ELF-1 (cell line): ENCODE measurements at regions not wholly inside any gene's neighbourhood (a gene's known extent, or its start where the extent isn't known, plus 50 kb on each side); places are given as distances from the start of the nearest gene placed in this dataset.
A peak's percentile ranks its signal among the peaks of the same experiment; 100 is the strongest.

Source experiments
- DNase-seq: peaks from one replicate; pipeline ENCODE4 v3.0.0-alpha.2; 2016; ENCODE audit warnings: low read depth, low spot score

DNA sequence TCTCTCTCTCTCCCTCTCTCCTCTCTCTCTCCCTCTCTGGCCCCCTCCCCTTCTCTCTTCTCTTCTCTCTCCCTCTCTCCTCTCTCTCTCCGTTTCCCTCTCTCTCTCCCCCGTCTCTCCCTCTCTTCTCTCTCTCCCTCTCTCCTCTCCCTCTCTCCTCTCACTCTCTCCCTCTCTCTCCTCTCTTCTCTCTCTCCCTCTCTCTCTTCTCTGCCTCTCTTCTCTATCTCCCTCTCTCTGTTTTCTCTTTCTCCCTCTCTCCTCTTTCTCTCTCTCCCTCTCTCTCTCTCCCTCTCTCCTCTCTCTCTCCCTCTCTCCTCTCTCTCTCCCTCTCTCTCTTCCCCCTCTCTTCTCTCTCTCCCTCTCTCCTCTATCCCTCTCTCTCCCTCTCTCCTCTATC, 98.3 kb upstream of the FGF3 start:
- DNase-seq: no peak

DNA sequence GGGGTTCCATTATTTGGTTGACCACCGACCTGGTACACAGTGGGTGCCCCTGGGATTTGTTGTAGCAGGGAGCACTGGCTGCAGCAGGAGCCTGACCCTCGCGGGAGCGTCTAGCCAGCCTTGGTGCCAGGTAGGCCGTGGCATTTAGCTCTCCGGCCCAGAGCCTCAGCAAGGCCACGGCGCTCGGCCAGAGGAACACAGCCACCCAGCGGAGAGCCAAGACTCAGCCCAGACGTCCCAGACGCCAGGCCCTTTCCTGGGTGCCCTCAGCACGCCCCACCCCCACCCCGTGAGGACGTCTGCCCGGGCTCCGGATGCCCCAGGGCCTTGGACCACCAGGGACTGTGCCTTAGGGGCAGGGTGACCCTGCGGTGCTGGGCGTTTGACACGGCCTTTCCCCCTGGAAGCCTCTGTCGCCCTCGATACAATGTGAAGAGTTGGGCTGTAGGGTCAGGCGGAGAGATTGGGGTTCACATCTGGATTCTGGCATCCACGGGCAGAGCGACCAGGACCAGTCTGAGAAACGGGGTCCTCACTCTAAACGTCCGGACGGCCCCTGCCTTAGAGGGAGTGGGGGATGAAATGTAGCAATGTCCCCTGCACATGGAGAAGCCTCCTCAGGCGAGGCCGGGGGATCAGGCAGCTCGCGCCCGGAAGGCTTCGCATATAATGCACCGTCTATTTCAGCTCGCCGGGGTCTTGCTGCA, 99.2 kb upstream of the FGF3 start:
- DNase-seq: no peak

DNA sequence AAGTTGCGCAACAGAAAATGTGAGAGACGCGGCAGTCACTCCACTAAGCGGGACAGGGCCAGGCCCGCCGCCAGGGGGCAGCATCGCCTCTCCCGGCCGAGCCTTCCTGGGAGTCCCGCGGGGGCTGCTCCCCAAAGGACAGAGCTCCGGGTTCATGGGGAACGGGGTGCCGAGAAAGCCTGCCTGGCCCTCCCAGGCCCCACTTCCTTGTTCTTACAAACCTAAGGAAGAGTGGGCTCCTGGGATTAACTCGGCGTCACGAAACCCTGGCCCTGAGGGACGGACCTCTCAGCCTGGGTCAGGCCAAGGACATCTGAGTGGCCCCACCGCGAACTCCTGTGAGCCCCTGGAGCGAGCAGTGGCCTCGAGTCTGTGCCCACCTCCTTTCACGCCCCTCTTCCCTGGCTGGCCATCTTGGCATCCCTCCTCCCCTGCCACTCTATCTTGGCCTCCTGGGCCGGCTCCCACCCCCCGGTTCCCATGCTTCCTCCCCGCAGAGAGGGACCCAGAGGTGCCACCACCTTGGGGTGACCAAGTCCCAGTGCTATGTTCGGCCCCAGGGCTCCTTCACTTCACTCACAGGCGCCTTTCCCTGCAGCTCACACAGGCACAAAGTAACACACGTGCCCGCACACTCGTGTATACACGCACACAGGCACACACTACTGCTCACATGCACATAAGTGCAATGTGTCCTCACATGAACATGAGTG, 99.9 kb upstream of the FGF3 start:
- DNase-seq: peak; percentile 88

DNA sequence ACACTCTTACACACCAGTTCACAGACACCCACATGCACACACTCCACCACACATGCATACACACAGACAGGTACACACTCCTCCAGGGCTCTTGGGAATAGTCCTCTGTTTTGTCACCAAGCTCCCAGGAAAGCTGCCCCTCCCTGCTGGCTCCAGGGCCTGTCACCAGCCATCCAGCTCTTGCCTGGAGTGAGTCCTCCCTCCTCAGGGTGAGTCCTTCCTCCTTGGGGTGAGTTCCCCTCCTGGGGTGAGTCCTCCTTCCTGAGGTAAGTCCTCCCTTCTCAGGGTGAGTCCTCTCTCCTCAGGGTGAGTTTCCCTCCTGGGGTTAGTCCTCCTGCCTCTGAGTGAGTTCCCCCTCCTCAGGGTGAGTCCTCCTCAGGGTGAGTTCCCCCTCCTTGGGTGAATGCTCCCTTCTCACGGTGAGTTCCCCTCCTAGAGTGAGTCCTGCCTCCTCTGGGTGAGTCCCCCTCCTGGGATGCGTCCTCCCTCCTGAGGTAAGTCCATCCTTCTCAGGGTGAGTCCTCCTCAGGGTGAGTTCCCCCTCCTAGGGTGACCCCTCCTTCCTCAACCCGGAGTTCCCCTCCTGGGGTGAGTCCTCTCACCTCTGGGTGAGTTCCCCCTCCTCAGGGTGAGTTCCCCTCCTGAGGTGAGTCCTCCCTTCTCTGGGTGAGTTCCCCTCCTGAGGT, 100.6 kb upstream of the FGF3 start:
- DNase-seq: no peak

DNA sequence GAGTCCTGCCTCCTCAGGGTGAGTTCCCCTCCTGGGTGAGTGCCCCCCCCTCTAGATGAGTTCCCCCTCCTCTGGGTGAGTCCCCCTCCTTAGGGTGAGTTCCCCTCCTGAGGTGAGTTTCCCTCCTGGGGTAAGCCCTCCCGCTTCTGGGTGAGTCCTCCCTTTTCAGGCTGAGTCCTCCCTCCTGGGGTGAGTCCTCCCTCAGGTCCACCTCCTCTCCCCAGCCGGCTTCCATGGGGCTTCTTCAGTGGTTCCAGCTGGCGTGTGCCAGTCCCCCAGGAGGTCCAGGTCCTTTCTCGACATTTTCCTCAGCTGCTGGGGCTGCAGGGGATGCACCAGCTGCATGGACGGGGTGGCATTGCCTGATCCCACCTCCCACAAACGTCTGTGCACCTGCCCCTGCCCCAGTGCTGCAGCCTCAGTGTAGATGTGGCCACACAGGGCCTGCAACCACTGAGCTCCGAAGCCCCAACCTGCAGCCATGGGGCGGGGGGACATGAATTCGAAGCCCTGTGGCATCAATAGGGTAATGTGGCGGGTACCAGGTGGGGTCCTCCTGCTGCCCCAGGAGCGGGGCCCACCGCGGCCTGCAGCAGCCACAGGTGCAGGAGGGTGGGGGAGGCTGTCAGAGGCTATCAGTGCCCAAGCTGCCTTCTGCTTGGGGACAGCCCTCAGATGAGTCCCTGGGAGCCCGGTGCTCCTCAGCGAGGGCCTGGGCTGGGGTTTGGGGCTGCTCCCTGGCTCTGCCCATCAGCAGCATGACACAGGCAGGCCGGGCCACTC, 101.3 kb upstream of the FGF3 start:
- DNase-seq: no peak

DNA sequence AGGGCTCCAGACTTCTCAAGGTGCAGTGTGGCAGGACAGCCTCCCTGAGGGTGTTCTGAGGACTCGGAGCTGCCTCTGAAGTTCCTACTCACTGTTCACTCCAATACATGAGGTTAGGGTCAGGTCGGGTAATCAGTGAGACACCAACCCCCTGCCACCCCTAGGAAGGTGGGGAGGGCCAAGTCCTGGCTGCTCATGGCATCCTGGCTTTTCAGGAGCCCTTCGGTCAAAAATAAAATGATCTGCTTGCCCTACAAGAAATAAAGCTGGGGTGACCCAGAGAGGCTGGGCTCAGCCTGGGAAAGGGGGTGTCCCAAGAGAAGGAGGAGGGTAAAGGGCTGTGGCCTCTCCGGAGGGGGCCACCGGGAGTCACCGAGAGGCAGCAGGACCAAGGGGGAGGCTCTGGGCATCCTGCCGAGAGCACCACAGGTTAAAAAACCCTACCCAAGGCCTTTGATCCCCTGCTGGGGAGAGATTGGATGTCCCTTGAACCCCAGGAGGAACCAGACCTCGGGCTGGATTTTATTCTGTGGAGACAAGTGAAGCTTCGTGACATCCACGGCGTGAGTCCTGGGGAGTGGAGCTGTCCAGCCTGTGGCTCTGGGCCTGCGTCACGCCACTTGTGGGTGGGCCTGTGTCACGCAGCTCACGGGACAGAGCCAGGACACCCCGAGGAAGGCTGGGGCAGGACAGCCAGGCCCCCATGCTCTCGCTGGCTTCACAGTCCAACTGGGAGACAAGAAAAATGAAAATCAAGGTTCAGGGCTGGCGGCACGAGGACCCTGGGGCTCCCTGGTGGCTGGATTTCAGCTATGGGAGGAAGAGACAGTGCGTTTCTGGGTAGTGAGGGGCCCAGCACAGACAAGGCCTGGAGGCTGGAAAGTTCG, 102.2 kb upstream of the FGF3 start:
- DNase-seq: no peak

DNA sequence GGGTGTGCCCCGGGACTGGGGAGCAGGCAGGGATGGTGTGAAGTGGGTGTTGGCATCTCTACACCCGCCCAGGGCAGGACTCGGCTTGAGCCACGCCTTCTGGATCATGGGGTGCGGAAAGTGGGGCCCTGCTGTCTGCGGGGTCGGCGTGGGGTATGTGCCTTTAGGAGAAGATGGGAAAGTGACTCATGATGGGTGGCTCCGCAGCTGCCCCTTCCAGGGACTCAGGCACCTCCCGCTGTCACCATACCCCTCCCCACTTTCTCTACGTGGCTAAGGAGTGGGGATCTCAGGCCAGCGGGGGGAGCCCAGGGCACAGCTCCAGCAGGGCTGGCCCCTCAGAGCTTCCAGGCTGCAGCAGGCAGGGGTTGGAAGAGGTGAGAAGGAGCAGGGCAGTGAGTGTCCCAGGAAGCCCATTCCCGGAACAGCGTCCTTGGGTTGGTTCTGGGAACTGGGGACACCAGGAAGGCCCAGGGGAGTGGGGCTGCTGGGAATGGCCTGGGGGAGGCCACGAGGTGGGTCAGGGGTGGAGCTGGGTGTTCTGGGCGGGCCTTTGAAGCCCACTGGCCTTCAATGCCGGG, 102.9 kb upstream of the FGF3 start:
- DNase-seq: no peak

DNA sequence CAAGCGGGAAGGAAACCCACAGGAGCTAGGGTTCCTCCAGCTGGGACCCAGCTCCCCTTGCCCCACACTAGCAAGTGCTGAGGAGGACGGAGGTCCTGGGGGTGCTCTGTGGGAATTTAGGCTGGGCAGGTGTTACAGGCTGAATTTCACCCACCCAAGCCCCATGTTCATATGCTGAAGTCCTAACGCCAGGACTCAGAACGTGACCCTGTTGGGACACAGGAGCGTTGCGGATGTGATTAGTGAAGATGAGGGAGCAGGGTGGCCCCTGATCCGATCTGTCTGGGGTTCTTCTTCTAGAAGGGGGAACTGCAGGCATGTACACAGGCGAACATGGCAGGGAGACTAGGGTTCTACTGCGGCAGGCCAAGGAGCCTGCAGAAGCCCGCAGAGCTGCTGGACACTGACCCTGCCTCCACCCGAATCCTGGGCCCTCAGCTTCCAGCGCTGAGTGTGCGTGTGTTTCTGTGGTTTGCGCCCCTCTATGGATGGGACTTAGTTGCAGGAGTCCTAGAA, 103.4 kb upstream of the FGF3 start:
- no peak for DNase-seq

DNA sequence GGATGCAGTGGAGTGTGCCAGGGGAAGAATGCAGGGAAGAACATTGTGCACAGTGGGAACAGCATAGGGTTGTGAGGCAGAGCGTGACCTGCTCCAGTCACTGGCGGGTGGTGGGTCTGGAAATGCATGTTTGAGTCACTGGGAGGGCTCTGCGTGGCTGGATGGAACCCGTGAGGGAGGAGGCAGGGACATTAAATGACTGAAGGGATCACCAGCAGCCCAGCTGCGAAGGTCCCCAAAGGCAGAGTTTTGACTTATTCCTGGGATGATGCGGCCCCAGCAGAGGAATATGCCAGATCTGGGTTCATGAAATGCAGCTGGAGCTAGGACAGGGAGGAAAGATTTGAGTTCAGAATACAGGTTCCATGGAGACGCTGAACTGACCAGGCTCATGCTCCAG, 104.0 kb upstream of the FGF3 start:
- no peak for DNase-seq

DNA sequence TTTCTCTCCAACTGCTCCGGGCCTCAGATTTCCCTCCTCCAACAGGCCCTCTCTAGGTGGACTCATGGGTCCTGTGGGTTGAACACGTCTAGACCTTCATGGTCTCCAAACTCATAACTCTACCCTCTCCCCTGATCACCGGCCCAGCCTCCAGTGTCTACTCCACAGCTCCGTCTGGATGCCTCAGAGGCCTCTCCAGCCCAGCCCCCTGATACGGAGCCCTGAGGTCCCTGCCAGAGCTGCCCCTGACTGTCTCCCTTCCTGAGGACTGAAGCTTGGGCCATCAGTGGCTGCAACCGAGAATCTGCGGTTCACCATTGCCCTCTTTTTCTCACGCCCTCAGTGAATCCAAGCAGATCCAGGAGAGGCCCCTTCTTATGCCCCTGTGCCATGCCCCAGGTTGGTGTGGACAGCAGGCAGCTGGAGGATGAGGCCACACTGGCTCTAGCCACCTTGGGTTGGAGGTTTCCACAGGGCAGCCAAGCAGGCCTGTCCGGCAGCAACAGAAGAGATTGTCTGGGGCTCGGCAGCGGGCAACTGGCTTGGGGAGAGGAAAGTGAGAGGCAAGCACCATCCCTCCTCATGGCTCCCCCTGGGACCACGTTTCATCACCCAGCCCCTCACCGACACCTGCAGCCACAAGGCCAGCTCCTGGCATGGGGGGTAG, 104.6 kb upstream of the FGF3 start:
- no peak for DNase-seq

DNA sequence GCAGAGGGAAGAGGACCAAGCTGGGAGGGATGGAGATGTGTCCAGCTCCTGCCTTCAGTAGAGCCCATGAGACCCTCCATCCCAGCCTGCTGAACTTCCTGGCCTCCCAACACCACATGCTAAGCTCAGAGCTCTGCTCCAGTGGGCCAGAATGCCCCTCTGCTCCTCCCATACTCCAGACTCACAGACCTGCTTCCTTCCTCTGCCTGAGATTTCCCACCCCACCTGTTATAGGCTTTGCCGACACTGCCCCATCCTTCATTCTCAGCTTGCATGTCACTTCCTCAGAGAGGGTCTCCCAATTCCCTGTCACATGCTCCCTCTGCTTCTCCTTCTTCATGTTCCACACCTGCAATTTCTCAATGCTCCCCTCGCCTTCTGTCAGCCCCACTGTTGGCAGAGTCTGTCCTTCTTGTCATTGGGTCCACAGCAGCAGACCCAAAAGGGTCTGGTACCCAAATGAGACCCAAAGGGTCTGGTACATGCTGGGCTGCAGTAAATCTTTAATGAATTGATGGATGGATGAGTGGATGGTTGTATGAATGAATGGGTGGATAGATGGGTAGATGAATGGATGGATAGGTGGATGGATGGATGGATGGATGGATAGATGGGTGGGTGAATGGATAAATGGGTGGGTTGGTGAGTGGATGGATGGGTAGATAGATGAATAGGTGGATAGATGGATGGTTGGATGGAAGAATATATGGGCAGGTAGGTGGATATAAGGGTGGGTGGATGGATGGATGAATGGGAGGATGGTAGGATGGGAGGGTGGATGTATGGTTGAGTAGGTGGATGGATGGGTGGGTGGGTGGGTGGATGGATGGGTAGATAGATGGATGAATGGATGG, 105.3 kb upstream of the FGF3 start:
- no peak for DNase-seq

DNA sequence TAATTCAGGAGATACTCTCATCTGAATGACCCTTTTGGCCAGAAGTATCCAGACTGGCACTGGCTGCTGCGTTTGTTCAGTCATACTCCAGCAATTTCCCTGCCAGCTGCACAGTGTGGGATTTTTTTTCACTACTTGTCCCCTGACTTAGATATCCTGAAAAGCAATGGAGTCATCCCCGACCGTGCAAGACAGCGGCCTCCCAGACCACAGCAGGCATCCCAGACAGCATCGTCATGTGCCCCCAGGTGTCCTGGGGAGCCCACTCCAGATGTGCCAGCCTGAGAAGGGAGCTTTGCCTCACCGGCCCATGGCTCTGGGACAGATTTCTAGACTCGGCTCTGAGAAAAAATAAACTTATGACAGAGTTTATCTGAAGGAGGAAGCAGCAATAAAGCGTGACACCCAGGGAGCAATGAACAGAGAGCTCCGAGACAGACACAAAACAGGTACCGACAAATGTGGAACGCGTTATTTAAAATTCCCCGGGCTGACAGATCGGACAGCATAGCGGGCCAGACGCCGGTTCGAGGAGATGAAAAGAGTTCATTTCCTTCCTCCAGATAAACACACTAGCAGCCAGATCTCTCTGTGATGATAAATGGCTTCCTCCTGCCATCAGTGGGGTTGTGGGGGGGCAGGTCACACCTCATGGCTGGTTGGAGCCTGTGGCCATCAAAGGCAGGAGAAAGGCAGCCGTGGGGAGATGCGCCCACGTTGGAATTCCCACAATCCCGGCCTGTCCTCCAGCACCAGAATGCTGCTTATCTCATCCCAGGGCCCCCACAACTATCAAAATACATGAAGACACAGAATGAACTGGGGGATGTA, 106.4 kb upstream of the FGF3 start:
- DNase-seq: peak; percentile 67

DNA sequence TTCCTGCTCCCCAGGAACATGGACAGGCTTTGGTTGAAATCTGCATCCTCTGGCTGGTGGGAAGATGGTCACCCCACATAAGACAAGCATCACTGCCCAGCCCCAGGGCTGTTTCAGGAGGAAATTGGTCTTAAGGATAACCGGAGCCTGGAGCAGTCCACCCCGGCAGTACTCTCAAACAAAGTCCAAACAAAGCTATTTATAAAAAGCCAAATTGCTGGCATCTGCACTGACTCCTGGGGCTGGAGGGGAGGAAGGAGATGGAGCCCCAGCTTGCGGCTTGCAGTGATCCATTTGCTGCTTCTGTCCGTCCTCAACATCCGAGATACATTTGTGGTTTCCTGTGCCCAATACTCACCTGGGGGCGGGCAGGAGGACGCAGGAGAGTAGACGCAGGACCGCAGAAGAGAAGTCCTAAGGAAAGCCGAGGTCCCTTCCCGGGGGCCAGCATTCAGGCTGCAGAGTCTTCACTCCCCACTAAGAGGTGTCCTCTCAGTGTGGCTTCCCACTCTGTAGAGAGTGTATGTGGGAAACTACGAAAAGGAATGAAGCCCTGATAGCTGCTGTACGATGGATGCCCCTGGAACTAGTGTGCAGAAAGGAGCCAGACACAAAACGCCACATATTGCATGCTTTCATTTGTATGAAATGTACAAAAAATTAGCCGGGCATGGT, 107.3 kb upstream of the FGF3 start:
- no peak for DNase-seq

DNA sequence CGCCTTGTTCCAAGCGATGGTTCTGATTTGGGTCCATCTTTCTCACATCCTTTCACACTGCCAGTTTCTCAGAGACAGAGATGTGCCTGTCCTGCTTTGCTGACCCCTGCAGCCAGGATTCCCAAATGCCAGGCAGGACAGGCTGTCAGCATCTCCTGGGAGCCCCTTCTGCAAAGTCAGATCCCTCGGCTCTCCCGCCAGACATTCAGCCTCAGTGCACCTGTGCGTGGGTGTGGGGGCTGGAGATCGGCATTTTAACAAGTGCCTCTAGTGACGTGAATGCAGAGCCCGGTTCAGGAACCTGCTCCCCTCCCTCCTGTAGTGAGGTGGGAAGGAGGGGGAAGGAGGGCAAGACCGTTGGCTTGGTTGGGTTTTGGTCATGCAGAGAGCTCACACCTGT, 108.9 kb upstream of the FGF3 start:
- no peak for DNase-seq

DNA sequence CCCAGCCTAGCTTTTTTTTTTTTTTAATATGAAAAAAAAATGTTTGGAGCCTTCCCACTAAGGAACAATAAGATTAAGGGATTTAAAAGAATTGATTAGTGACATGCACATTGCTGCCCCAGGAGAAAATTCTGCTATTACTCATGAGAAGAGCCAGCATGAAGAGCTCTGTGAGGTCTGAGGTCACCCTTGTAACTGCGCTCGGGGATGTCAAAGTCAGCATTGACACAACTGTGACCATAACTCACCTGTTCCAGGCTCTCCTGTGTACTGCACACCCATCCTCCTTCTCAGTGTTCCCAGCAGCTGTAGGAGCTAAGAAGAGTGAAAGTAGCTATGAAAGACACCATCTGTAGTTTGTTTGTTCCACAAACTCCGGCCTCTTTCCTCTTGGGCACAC, 109.8 kb upstream of the FGF3 start:
- no peak for DNase-seq

DNA sequence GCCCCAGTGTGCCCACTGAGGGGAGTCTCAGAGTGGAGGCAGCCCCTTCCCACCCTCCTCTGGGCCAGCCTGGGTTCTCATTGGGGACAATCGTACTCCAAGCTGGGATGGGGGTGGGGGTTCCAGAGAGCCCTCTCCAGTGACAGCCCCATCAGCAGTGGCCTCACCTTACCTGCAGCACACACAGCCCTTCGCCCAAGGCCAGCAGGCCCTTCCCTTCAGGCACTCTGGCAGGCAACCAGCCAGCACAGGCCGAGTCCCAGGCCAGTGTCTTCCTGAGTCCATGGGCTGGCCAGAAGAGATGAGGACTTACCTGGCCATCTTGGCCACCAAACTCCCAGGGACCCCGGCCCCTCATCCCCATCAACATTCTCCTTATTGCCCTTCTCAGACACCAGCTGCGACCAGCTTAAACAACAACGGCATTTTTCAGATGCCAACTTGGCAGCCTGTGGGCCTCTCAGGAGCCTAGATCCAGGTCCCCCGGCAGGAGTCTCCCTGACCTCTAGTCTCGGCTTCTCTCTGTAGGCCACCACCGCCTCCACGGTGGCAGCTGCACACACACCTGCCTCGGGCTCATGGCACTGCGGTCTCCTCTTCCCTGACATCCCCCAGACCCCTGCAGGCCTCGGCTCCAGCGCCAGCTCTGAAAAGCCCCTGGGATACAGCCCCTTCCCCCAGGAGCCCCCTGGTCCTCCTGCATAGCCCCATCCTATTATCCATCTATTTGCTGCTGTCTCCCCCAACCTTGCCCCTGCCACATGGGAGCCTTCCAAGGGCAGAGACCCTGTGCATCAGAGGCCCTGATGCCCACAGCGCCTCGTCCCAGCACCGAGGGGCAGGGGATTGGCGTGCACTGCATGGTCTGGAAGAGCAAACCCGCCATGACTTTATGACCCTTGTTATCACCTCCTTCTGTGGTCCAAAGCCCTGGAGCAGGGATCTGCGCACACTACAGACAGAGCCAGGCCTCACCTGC, 111.2 kb upstream of the FGF3 start:
- no peak for DNase-seq
